Embryonic facial prominence (tissue), 1 donor: ENCODE measurements at regions not wholly inside any gene's neighbourhood (a gene's known extent, or its start where the extent isn't known, plus 50 kb on each side); places are given as distances from the start of the nearest gene placed in this dataset.

Experiments
- DNase-seq: peaks from one replicate; pipeline ENCODE4 v3.0.0-alpha.2; 2016; ENCODE audit errors: extremely low spot score

- no peak for DNase-seq
Measured at GRCh38 chr20:22370137-22370536, 214.2 kb downstream of the FOXA2 start.

- DNase-seq, result no peak
Measured at GRCh38 chr20:22369100-22369499, 215.3 kb downstream of the FOXA2 start.

GRCh38 chr20:22368235-22368634, 216.1 kb downstream of the FOXA2 start:
- no peak for DNase-seq

- no peak for DNase-seq
Measured at GRCh38 chr20:22366631-22367030, 217.7 kb downstream of the FOXA2 start.

- DNase-seq, result no peak
Measured at GRCh38 chr20:22354647-22355046, 229.7 kb downstream of the FOXA2 start.

- no peak for DNase-seq
Measured at GRCh38 chr20:22353586-22353985, 230.8 kb downstream of the FOXA2 start.

GRCh38 chr20:22352019-22352418, 232.4 kb downstream of the FOXA2 start:
- DNase-seq, result no peak

- no peak for DNase-seq
Measured at GRCh38 chr20:22350624-22351023, 233.7 kb downstream of the FOXA2 start.

GRCh38 chr20:22348010-22348409, 236.4 kb downstream of the FOXA2 start:
- no peak for DNase-seq

- DNase-seq, result no peak
Measured at GRCh38 chr20:22346716-22347115, 237.7 kb downstream of the FOXA2 start.

- no peak for DNase-seq
Measured at GRCh38 chr20:22343612-22344011, 240.8 kb downstream of the FOXA2 start.

GRCh38 chr20:22342410-22342809, 242.0 kb downstream of the FOXA2 start:
- DNase-seq, result no peak

GRCh38 chr20:22341508-22341907, 242.9 kb downstream of the FOXA2 start:
- DNase-seq, result no peak

GRCh38 chr20:22339946-22340345, 244.4 kb downstream of the FOXA2 start:
- DNase-seq, result no peak

GRCh38 chr20:22339091-22339881, 245.1 kb downstream of the FOXA2 start:
- DNase-seq, result peak; percentile 43

- DNase-seq, result no peak
Measured at GRCh38 chr20:22338140-22338708, 246.1 kb downstream of the FOXA2 start.

- no peak for DNase-seq
Measured at GRCh38 chr20:22335210-22335609, 249.2 kb downstream of the FOXA2 start.

GRCh38 chr20:22333885-22334545, 250.4 kb downstream of the FOXA2 start:
- peak; percentile 47 for DNase-seq

GRCh38 chr20:22324505-22324904, 259.9 kb downstream of the FOXA2 start:
- DNase-seq, result no peak

GRCh38 chr20:22322513-22322912, 261.9 kb downstream of the FOXA2 start:
- DNase-seq, result no peak

- DNase-seq, result no peak
Measured at GRCh38 chr20:22321191-22321590, 263.2 kb downstream of the FOXA2 start.

GRCh38 chr20:22320245-22320915, 264.0 kb downstream of the FOXA2 start:
- no peak for DNase-seq
